ENCODE measurements at regions not wholly inside any gene's neighbourhood (a gene's known extent, or its start where the extent isn't known, plus 50 kb on each side); places are given as distances from the start of the nearest gene placed in this dataset.

DNA sequence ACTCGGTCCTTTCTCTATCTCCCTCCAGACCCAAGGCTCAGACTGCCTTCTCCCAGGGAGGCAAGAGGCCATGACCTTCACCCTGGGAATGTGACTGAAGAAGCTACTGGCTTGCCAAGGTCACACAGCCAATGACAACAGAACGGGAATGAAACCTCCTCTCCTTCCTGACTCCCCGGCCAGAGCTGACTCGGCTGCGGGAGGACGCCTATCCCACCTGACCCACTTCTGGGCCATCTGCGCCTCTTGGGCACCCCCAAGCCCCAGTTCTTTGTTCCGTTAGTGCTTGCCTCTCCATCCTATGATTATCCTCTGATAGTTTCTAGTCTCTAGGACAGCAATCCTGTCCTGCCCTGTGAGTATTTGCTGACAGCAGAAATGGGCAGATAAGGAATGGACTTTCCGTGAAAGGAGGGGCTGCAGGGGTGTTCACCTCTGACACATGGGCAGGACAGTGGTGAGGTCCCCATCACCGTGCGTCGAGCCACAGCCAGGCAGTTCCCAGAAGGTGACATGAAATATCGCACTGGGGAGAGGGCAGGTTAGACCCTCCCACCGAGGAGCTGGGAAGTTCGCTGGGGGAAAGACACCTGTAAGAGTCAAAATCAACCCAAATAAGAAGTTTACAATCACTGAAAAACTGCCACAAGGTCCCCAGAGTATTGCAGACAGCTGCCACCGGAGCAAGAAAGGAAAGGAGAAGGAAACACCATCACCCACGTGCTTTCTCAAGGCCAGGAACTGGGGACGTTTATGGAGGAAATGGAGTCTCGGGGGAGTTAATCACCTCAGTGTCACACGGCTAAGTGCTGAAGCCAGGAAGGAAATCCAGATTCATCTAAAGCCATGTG lies 63.0 kb downstream of the INSIG1 start:
- DNase-seq = no peak

DNA sequence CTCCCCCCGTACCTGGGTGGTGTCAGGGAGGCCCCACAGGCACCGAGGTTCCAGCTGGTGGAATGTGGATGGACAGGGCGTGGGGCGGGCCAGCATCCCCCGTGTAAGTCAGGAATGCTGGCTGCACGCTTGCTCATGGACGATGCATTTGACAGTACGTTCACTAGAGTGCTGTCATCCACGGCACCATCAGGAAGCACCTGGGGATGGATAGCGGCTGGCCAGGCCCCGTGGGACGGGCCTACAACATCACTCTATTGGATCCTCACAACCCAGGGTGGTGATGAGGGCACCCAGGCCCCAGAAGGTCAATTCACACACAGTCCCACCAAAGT lies 63.6 kb downstream of the INSIG1 start:
- DNase-seq = no peak

DNA sequence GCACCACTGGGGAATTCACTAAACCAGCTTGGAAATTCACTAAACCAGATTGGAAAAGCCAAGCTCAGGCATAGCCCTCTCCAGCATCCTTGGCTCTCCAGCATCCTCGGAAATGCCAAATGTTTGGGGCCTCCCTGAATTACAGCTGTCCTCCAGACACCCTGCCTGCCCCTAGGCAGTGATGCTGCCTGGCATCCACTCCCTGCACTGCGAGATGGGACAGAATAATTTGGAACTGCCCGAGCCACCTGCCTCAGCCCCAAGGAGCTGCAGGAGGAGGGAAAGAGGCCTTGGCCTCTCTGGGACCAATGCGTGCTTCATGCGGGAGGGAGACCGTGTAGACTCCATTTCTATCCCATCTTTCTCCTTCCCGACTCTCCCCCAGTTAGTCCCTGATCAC lies 64.3 kb downstream of the INSIG1 start:
- no peak for DNase-seq

DNA sequence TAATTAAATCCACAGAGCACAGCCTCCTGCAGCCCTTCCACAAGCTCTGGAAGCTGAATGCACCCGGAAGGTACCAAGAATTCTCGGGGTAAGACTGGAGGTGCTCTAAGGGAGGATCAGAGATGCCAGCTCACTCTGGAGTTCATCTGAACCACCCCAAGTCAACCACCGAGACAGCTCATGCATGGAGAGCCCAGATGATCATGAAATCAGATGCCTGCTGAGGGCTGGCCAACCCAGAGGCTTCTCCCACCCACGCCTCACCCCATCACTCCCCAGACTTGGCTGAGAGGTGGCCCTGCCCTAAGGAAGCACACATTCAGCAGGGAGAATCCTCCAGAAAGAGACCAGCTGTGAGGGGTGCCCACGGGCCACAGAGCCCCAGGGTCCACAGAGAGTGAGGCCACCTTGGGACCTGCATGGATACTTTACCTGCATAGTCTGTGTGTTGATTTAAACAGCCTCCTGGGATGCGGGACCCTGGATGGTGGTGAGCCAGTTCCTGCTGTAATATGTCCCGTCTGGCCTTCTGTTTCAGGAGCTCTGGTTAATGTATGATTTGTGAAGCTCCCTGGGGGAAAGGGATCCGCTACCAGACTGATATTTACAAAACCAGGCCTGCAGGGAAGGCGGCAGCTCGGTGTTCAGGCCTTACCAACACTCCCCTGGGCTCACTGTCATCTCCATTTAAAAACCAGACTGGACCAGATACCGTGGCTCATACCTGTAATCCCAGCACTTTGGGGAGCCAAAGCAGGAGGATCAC lies 64.9 kb downstream of the INSIG1 start:
- no peak for DNase-seq

DNA sequence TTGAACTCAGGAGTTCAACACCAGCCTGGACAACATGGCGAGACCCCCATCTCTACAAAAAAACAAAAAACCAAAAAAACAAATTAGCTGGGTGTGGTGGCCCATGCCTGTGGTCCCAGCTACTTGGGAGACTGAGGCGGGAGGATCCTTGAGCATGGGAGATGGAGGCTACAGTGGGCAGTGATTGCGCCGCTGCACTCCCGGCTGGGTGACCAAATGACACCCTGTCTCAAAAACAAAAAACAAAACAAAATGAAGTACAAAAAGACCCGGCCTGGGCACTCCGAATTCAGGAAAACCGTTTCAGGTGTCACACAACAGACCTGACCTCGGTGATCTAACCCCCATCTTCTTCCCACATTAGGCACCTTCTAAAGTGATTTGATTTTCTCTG lies 65.5 kb downstream of the INSIG1 start:
- DNase-seq = no peak

DNA sequence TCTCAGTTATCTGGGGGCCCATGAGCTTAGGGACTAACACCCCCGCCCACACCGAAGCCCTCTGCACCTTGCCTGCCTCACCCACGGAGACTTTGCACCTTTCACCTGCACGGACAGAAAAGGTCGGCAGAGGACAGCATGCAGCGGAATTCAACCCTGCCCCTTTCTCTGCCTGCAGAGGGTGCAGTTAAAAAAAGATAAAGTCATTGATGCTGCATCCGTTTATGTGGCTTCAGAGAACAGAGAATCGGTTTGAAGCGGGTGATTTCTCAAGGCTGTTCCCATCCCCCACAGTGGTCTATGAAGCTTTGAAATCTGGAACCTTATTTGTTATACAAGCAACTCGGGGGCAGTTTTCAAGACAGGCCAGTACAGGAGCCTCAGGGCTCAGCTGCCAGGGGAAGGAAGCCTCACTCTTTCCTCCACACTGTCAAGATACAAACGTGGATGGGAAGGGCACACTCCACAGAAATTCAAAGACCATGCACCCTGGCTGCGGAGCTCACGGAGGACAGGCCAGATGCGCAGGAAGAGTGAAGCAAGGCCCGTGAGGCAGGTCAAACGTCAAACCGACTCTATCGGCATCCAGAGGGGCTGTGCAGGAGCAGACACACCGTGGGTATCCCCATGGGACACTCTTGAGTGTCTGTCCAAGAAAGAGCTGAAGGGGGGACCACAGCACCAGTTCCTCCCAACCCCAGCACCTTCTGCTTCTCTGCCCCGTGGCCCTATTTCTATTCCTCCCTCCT lies 66.3 kb downstream of the INSIG1 start:
- no peak for DNase-seq

DNA sequence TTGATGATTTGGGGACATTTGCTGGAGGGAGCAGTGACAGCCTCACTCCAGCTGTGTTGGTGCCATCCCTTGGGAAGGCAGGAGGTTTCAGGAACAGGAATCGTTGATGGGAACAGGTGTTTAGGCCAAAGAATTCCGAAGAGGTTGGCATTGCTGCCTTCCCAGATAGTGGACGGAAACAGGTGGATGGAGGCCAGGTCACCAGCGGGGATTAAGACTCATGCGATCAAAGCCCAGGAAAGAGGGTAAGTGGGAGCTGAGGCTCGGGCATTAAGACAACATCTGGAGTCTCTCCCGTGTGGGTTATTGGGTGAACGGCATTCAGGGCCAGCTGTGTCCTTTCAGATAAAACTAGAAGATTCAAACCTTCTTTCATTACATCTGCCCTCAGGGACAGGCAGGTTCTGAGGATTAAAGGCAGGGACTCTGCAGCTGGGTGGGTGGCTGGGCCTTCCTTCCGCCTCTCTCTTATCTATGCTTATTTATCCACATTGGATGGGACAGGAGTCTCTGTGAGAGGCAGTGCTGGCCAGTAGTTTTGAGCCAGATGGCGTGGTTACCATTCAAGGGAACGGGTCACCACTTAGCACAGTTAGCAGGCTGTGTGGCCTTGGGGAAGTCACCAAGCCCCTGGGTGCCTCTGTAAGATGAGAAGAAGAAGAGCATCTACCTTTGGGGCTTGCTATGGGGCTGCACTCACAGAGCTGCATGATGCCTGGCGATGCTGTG lies 67.6 kb downstream of the INSIG1 start:
- DNase-seq = no peak

DNA sequence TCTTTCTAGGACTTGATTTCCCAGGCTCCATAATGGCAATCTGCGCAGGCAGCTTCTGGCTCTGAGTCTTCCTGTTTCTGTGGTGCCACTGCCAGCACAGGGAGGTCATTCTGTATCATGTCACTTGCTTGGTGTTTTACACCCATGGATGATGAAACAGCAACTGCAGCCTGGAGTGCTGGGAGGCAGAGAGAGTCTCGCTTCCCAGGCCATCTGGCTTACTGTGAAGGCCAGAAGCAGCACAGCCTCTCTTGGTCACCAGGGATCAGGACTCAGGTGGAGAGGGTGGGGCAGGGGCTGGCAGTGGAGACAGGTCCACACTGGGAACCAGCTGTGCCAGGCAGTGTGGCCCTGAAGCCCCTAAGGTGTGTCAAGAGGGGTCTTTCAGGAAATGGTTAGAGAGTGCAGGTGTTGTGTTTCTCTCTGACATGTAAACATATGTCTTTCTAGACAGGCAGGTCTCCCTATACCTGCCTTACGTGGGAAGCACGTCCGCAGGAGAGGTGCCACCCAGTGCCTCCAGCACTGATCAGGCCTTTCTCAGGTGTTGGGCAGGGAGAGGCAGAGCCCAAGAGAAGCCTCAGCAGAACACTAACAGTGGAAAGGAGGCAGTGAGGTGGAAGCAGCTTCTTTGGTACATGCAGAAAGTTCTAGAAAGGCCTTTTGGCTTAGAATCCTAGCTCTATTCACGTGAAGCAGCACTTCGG lies 71.4 kb downstream of the INSIG1 start:
- DNase-seq = no peak

DNA sequence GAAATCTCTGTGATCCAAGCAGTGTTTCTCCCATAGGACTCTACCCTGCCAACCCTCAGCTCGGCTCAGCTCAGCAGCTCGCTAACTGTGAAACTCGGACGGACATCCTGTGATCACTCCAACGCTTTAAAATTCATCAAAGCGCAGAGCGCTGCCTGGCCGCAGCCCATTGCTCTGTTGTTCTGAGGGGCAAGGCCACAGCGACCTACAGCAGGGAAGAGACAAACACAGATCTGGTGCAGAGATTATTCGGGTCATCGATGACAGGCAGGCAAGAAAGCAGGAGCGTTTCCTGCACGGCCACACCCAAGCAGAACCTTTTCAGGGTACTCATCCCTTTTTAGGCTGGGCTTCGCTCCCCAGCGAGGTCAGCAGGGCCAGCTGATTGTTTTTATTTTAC lies 72.1 kb downstream of the INSIG1 start:
- DNase-seq = no peak

DNA sequence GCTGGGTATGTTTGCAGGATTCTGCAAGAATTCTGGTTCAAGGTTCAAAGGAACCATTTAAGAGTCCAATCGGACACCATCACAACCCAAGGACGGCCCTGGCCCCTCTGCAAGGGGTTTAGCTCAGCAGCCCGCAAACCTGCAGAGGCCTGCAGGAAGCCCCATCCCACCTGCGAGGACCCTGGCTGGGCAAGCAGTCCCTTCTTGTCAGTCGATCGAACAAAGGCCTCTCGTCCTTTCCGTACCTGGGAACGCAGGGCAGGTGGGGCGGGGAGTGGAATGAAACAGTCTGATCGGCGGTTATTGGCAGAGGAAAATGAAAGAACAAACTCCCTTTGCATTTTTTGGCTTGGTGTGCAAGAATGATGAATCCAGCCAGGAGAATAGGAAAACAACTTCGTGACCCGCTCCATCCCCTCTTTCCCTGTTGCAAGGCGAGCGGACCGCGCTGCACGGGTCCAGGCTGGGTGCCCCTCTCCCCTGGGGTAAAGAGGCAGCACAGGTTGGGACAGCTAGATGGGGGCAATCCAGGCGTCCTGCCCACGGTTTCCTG lies 73.7 kb downstream of the INSIG1 start:
- DNase-seq = no peak

DNA sequence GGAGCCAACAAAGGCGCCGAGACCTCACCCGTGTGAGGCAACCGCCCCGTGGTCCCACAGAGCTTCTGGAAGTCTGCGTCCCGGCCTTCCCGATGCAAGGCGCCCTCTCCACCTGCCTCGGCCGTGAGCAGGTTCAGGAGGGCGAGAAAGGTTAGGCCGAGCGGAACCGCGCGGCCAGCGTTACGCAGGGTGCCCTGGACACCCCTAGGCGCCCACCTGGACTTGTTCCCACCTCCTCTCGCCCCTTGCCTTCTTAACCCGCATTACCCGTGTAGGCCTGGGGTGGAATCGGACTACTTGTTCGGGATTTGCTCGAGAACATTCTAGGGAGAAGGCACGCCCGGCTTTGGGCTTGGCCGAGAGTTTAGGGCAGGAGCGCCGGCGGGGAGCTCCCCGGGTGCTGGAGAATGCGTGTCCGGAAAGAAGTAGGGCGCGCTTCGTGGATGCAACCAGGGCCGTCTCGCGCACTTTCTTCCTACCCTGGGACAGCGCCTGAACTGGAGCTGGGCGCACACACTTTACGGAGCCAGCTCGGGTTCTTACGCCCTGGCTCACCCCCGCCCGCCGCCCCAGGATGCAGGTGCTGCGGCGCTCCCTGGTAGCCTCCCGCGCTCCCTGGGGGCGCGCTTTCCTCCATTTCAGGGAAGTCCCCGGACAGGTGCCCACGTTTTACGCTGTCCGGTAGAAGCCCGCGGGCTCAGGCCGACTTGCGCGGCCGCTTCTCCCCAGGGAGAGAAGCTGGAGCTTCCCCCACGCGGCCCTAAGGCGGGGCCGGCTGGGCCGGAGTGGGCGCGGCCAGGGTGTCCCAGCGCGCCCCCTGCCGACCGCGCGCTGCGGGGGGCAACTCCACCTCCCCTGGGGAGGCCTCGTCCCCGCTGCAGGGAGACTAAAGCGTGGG lies 74.5 kb downstream of the INSIG1 start:
- no peak for DNase-seq

DNA sequence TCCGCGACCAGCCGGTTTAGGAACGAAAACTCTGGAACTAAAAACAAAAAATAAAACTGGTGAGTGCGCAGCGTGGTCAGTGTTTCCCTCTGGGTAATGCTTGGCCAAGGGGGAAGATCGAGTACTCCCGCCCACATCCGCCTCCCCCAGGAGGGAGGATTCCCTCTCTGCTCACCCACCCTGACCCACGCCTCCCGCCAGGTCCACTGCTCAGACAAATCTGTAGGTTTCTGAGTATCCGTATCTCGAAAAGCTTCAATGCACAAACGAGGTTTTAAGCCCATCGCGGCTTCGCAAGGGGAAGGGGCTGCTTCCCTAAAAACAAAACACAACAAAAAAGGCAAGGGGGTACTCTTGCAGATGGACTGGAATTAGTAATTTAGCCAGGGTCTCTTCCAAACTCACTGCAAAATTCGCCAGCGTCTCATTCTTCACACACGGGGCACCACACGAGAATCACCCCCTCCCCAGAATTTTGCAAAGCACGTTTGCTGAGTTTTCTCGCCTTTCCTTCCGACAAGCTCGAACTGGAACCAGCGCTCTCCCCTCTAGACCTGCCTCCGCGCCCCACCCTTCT lies 75.2 kb downstream of the INSIG1 start:
- no peak for DNase-seq

DNA sequence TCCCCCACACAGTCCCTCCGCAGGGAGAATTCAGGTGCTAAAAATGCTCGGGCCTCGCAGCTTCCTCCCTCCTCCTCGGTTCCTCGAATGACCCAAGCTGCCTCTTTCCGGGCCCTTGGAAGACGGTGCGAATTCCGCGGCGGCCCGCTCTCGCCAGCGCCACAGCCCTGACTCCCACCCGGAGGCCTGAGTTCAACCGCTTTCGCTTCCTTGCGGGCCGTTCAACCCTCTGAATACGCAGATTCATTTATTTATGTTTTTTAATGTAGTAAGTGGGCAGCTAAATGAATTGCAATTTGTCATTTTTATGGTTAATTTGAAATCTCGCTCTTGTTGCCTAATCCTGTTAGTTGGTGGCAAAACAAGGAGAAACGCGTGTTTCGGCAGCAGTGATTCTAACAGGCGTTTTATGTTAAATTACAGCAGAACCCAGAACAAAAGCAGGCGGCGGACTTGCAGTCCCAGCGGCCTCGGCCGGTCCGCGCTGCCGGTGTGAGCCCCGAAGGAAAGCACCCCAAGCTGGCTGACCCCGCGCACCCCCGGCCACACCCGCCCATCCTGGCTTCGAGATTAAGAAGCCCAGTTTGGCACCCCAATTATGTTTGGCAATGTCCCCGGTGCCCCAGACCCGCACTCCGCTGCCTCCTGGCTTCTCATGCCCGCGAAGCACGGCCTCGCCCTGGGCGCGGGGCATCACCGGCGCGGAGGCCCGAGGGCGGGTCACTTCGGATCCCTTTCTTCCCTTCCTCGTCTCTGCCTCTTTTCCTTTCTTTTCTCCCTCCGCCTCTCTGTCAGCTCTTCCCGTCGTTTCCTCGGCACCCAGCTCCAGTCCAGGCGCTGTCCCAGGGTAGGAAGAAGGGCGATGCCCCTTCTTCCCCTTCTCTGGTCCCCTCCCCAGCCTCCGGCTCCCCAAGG lies 75.9 kb downstream of the INSIG1 start:
- no peak for DNase-seq

DNA sequence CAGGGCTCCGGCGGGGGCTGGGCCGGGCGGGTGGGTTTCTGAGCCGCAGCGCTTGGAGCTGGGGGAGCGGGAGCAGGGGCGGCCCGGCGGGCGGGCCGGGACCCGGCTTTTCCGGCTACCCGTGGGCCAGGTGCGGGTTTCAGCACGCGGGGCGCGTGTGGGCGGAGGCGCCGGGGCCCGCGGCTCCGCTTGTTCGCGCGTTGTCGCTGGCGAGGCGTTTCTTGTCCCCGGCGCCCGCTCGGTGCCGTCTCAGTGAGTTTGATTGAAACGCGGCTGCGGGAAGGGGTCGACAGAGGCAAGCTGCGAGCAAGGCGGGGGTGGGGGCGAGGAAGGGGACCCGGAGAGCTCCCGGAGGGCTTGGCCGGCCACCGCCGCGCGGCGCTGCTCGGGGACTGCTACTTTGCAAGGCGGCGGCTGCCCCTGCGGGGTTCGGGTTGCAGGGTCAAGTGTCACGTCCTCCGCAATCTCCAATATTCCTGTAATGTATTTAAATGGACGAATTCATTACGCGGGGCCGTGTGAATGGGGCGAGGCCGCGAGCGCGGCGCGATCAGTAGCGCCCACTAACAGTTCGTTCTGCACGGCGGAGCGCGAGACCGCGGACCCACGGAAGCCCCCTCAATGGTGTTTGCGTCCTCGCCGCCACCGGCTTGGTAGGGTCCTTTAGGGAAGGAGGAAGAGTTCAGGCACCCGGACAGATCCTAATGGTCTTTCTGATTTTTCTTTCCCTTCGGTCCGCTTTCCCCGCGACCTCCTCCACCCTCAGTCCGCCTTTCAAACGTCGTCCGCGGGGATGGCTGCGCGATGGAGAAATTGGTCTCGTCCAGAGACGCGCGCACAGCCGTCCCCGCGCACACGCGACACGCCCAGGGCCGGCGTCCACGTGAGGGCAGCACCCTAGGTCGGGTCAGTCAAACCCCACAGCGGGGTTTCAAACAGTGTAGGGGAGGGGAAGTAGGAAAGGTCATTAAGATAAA lies 76.9 kb downstream of the INSIG1 start:
- DNase-seq = no peak

DNA sequence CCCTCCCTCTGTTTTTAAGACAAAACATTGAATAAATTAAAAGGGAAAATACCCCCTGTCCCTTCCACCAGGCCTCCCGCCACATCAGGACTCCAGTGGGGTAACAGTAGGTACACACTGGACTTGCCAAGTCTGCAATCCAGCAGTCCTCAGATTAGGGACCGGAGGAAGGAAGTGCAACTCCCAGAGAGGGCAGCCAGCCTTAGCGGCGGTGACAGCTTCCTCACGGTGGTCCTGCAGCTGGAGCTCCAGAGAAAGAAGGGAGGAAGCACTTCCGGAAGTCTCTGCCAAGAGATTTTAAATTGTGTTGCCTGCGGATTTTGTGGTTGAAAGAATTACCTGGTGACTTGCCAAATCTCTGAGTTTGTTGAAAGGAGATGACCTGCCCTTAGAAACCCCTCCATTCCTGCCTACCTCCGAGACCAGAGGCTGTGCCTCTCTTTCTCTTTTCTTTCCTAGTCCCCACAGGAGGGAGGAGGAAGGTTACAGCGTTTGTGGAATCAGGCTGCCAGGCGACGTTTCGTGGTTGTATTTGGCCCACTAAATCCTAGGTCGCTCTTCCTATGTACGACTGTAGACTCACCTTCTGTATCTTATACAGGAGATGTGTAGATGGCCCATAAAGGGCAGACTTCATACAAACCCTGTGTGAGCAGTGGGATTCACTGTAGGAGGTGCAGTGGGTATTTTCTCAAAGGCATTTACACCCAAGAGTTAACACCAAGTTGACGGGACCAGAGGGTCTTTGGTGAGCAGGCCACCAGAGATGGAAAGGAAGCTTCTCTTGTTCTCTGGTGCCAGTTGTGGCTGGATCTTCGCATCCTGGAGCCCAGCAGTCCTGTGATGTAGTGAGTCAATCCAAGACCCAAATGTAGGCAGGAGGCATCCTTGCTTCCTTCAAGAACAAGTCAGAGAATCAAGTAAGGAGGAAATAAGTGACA lies 77.9 kb downstream of the INSIG1 start:
- peak; percentile 26 for DNase-seq

DNA sequence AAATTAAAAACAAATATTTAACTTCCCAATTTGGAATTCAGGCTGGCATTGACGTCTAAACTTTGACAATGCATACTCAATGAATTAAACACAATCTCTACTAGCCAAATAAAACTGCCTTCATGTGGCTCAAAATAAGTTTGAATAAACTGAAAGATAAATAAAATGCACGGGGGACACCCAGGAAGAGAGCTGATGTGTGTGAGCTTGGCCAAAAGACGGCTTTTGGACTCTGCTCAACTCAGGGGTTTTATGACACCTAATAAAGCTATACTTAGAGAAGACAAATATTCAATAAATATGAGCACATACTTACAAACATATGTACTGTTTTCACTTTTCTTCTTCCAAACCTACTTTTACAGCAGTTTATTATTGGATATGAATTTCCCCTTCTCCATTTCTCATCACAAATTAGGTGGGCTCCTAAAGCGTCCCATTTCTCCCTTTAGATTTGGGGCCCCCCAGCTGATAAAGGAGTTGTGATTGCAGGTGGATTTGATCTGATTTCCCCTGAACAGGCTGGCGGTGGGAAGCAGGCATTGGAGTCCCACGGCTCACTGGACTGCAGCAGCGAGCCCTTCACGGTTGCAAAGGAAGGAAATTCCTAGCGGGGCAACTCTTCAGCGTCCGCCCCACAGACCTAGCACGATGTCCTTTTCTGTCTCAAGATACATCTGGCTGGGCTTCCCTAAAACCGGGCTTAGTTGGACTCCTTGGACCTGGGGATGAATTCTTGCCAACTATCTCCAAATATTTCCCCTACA lies 79.6 kb downstream of the INSIG1 start:
- no peak for DNase-seq
